Spleen (tissue), 11 donors: ENCODE measurements at regions not wholly inside any gene's neighbourhood (a gene's known extent, or its start where the extent isn't known, plus 50 kb on each side); places are given as distances from the start of the nearest gene placed in this dataset.

ENCODE experiments used
- DNase-seq: peaks from one replicate; pipeline ENCODE4 v3.0.0-alpha.2; 2020
- H3K27ac ChIP-seq, 8 donors: fragments of 200-600 bp; sonication (generic) in 7 of 8; 1 replicate in 4 of 8; 2 replicates in 4 of 8; pipeline versions ENCODE4 v1.5.0 to v1.8.0; 2016 to 2021; ENCODE audit warnings: inconsistent platforms in 4 of 8, mild to moderate bottlenecking in 4 of 8, moderate library complexity in 1 of 8
- H3K27me3 ChIP-seq, 7 donors: fragments of 200-600 bp; sonication (generic) in 6 of 7; replicated peaks in 1 of 7; 1 replicate in 4 of 7; 2 replicates in 3 of 7; pipeline versions ENCODE4 v1.5.0 to v1.8.0; 2016 to 2021; ENCODE audit warnings: inconsistent platforms in 3 of 7, mild to moderate bottlenecking in 1 of 7
- H3K36me3 ChIP-seq, 6 donors: fragments of 200-600 bp; sonication (generic) in 5 of 6; 1 replicate in 4 of 6; 2 replicates in 2 of 6; pipeline versions ENCODE4 v1.5.0 to v1.8.0; 2016 to 2021; ENCODE audit warnings: inconsistent platforms in 2 of 6
- H3K4me1 ChIP-seq, 6 donors: fragments of 200-600 bp; sonication (generic) in 5 of 6; 1 replicate in 3 of 6; 2 replicates in 3 of 6; pipeline versions ENCODE4 v1.5.0 to v1.8.0; 2016 to 2021; ENCODE audit warnings: inconsistent platforms in 3 of 6
- H3K4me3 ChIP-seq, 8 donors: fragments of 200-600 bp; sonication (generic) in 7 of 8; 1 replicate in 4 of 8; 2 replicates in 4 of 8; pipeline versions ENCODE4 v1.5.0 to v1.8.0; 2016 to 2021; ENCODE audit warnings: inconsistent platforms in 4 of 8, mild to moderate bottlenecking in 4 of 8, moderate library complexity in 2 of 8
- H3K9me3 ChIP-seq, 8 donors: fragments of 200-600 bp; sonication (generic) in 7 of 8; 1 replicate in 4 of 8; 2 replicates in 4 of 8; pipeline versions ENCODE4 v1.5.0 to v1.8.0; 2016 to 2021; ENCODE audit warnings: inconsistent platforms in 4 of 8
- CTCF ChIP-seq, 11 experiments: fragments of 200-600 bp in 7 of 11; fragments of 450-650 bp in 4 of 11; sonication (generic) in 4 of 11; IDR thresholded peaks in 8 of 11; conservative IDR thresholded peaks in 3 of 11; 1 replicate in 7 of 11; 2 replicates in 4 of 11; pipeline versions ENCODE4 v1.4.0 to v1.8.0; 2016 to 2021; ENCODE audit warnings: antibody characterized with exemption in 11 of 11, inconsistent platforms in 4 of 11, mild to moderate bottlenecking in 1 of 11
- POLR2A ChIP-seq, 3 donors: fragments of 450-650 bp; IDR thresholded peaks; one replicate each; pipeline ENCODE4 v1.5.1; 2017; ENCODE audit warnings: antibody characterized with exemption in 3 of 3, mild to moderate bottlenecking in 1 of 3
- POLR2AphosphoS5 ChIP-seq, 3 donors: sonication (generic); formaldehyde crosslinking; IDR thresholded peaks; one replicate each; pipeline ENCODE4 v1.5.1; 2017; ENCODE audit warnings: antibody characterized with exemption in 3 of 3
- WGBS, 5 donors: extraction: QIAGEN DNeasy Blood & Tissue Kit in 3 of 5; methylation state at CpG; one replicate each; pipeline versions ENCODE4 v1.1.5 to v1.1.7; 2013 to 2018; 5-methylcytosine and 5-hydroxymethylcytosine counted together
- intact Hi-C: fragments of 100-400 bp; cut with DNase I; formaldehyde crosslinking; loops from one replicate; pipeline ENCODE4 v1.15.0; 2023; ENCODE audit warnings: low total_unique reads
- donor health status: healthy with polysubstance abuse.
- donor health status: DM: no; HTN: no; CAD: no; lungs with moderate emphysema.
- donor health status: DM: no; HTN: no; CAD: no.
- donor health status: Bipolar disorder and iron deficiency.
- donor health status: healthy.
- donor health status: DM: no; HTN: no; CAD: no.
- donor health status: DM: yes; HTN: yes; CAD: no.

- no peaks in the 10 kb centered on the region for H3K27me3 ChIP-seq
- no peak overlapping the region for H3K27ac ChIP-seq
- no peaks in the 10 kb centered on the region for H3K9me3 ChIP-seq
- 75 to 92% (median 85%) methylated on average over 3 of the region's 3 CpGs for WGBS, 5 donors
- H3K4me3 ChIP-seq: no peak overlapping the region
- intact Hi-C loops: no loop called here
- no peak for TF ChIP-seq POLR2AphosphoS5 (IDR thresholded peaks at IDR 0.05)
- no peak for TF ChIP-seq CTCF (IDR thresholded peaks at IDR 0.05 in 8 of 11, conservative IDR thresholded peaks at IDR 0.05 in 3 of 11)
- TF ChIP-seq POLR2A (IDR thresholded peaks at IDR 0.05): no peak
- H3K36me3 ChIP-seq: no peaks in the 10 kb centered on the region
- no peak for DNase-seq
- peaks cover 0 to 3% (median 0%) of the 10 kb centered on the region in 6 donors for H3K4me1 ChIP-seq
Measured at GRCh38 chr6:113482771-113483170, 374.4 kb upstream of the MARCKS start.

- peak overlapping the region in 7 of 8 donors; percentile 17 to 88 (median 67) for H3K27ac ChIP-seq
- H3K9me3 ChIP-seq: no peaks in the 10 kb centered on the region
- no peaks in the 10 kb centered on the region for H3K27me3 ChIP-seq
- TF ChIP-seq POLR2A (IDR thresholded peaks at IDR 0.05) (no peak), CTCF (IDR thresholded peaks at IDR 0.05 in 8 of 11, conservative IDR thresholded peaks at IDR 0.05 in 3 of 11) (no peak), POLR2AphosphoS5 (IDR thresholded peaks at IDR 0.05) (peak in 1 of 3 donors; percentile 63)
- H3K4me3 ChIP-seq: peak overlapping the region in 1 of 8 donors; percentile 32
- 44 to 81% (median 65%) methylated on average over 2 of the region's 2 CpGs for WGBS, 5 donors
- no peaks in the 10 kb centered on the region for H3K36me3 ChIP-seq
- intact Hi-C loops: no loop called here
- H3K4me1 ChIP-seq: peaks cover 0 to 1% (median 0%) of the 10 kb centered on the region in 6 donors
- DNase-seq: no peak
Measured at GRCh38 chr6:113486199-113486598, 370.9 kb upstream of the MARCKS start.

- no peak for TF ChIP-seq POLR2A (IDR thresholded peaks at IDR 0.05)
- no peak for DNase-seq
- H3K27me3 ChIP-seq: no peaks in the 10 kb centered on the region
- H3K4me3 ChIP-seq: no peak overlapping the region
- H3K36me3 ChIP-seq: no peaks in the 10 kb centered on the region
- no peaks in the 10 kb centered on the region for H3K4me1 ChIP-seq
- peak overlapping the region in 1 of 8 donors; percentile 88 for H3K27ac ChIP-seq
- H3K9me3 ChIP-seq: no peaks in the 10 kb centered on the region
- intact Hi-C loops: no loop called here
- WGBS, 5 donors: 60 to 82% (median 71%) methylated on average over 2 of the region's 2 CpGs
Measured at GRCh38 chr6:113487489-113488058, 369.6 kb upstream of the MARCKS start.

GRCh38 chr6:113488061-113488460 lies 369.1 kb upstream of the MARCKS start:
- Histone ChIP-seq H3K27ac (no peak overlapping the region), H3K9me3 (no peaks in the 10 kb centered on the region), H3K36me3 (no peaks in the 10 kb centered on the region), H3K27me3 (no peaks in the 10 kb centered on the region), H3K4me1 (no peaks in the 10 kb centered on the region), H3K4me3 (no peak overlapping the region)
- WGBS, 5 donors: 79 to 93% (median 86%) methylated on average over 2 of the region's 2 CpGs
- TF ChIP-seq CTCF (IDR thresholded peaks at IDR 0.05 in 8 of 11, conservative IDR thresholded peaks at IDR 0.05 in 3 of 11): no peak
- no peak for TF ChIP-seq POLR2A (IDR thresholded peaks at IDR 0.05)
- no peak for TF ChIP-seq POLR2AphosphoS5 (IDR thresholded peaks at IDR 0.05)
- intact Hi-C loops: no loop called here
- DNase-seq: no peak
